ENCODE measurements at regions not wholly inside any gene's neighbourhood (a gene's known extent, or its start where the extent isn't known, plus 50 kb on each side); places are given as distances from the start of the nearest gene placed in this dataset.
A peak's percentile ranks its signal among the peaks of the same experiment; 100 is the strongest.
"Not testable (repeated sequence)": the region's sequence is repeated elsewhere in the genome, so short reads cannot be mapped to it uniquely, and the experiment has no call there.

DNA sequence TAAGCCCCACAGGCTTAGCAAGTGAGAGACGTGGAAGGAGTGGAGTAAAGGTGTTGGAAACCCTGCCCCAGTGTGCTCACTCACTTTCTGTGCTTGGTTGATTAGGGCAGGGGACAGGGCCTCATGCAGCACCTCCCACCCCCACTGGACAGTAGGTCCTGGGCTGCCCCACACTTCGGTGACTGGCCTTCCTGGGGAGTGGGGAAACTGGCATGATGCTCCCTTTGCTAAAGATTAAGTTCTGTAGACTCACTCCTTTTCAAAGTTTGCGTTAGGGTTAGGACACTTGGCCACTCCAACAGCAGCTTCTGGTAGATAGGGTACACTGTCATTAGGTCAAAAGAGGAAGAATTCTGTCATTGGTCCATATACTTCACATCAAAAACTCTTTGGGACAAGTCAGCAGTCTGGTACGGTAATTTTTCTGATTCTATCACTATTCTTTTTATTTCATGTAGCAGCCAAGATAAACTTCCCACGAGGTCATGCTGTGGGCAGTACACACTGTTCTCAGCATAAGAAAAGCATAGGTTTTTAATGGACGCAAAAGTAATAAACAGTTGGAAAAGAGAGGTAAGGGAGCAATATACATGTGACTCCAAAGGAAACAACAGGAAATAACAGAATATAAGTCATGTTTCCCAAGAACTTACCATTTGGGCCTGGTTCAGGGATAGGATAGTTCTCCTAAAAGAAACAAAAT is 106.6 kb upstream of the TERB2 start:
- not testable (repeated sequence) for DNase-seq

DNA sequence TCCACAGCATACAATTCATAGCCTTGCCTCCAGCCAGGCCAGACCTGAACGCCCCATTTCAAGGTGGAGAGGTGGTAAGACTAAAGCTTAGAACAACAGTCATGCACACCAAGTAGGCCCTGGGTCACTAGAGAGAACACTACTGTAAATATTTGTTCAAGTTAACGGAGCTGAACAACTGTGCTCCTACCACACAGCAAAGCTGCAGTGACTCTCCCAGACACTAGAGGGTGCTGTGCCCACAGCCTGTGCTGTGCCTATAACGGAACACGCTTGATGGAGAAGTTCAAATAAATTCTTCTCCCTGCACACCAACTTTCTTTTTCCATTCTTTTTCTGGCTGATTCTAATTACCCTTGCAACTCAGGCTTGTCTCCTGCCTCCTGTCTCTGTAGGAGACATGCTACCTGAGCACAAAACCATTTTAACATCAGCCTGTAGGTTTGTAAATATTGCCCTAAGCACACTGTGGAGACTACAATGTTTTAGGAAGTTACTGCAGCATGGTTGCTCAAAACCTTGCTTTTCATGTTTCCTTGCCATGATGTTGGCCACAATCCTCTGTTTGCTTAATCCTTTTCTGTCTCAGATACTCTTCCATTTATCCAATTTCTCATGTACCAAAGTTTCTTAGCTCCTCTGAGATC is 103.1 kb upstream of the TERB2 start:
- DNase-seq, result peak; percentile 61

DNA sequence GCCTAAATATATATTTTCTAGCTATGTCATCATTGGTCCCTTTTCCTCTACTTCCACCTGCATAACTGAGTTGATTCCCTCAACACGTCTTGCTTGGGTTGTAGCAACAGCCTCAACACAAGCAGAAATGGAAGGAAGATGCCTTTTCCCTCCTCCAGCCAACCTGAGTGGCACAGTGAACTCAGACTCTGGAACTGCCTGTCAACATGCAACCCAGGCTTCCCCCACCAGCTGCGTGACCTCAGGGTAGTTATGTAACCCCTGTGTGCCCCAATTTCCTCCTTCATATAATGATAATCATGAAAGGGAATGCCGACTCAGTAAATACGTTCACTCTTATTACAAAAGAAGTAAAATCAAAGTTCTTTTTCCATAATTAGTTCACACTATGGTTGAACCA is 101.8 kb upstream of the TERB2 start:
- not testable (repeated sequence) for DNase-seq

DNA sequence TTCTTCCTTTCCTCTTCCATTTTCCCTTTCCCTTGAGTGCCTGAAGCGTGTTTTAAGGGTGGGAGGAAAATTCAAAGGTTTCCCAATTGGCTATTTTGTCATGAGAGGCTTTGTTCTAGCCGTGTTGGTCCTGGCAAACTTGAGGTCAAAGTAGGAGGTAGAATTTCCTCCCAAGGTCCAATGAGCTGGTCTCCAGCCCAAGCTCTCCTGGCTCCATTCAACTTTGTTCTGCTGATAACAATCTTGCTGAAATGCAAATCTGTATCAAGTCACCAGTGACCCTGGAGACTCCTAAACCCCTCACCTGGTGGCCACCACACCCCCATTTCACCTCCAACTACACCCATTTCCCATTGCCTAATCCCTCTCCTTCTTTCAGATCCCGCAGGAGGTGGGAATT is 100.2 kb upstream of the TERB2 start:
- DNase-seq, result not testable (repeated sequence)

DNA sequence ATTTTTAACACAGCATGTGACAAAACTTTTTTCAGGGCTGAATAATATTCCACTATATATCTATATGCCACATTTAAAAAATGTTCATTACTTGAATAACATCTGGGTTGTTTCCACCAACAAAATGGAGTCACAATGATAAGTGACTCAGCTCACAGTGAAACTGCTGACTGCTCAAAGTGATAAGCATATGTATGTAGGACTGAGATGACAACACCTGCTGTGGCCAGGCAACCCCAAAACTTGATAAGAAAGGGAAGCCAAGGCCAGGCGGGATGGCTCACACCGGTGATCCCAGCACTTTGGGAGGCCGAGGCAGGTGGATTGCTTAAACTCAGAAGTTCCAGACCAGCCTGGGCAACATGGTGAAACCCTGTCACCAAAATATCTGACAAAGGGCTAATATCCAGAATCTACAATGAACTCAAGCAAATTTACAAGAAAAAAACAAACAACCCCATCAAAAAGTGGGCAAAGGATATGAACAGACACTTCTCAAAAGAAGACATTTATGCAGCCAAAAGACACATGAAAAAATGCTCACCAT is 99.2 kb upstream of the TERB2 start:
- DNase-seq, result not testable (repeated sequence)

DNA sequence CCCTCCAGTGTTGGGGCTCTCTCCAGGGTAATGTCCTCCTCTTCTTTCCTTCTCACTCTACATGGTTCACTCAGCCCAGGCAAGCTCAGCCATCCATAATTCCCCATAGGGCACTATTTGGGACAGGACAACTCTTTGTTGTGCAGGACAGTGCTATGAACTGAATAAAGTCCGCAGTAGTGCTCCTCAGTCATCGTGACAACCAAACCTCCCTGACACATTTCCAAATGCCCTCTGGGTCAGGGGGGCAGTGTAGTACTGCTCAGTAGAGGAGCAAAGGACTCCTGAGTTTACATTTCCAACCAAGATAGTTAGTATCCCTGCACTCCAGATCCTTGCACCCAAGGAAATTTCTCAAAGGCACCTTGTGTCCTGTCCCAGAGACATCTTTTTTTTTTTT is 97.4 kb upstream of the TERB2 start:
- not testable (repeated sequence) for DNase-seq

DNA sequence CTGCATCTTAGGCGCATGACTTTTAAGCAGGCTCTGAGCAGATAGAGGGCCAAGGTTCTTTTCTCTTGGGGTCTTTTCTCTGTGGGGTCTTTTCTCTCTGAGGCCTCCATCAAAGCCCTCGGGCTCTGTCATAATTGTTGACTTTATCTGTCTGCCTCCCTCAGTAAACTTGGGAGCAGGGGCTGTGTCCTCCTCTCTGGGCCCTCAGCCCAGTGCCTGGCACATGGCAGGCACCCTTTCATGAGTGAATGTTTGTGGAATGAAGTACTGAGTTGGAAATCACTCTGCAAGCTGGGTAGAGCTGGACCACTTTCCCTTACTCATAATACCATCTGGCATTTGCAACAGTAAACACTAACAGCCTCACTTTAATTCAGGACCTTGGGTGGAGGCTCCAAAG is 96.3 kb upstream of the TERB2 start:
- not testable (repeated sequence) for DNase-seq

DNA sequence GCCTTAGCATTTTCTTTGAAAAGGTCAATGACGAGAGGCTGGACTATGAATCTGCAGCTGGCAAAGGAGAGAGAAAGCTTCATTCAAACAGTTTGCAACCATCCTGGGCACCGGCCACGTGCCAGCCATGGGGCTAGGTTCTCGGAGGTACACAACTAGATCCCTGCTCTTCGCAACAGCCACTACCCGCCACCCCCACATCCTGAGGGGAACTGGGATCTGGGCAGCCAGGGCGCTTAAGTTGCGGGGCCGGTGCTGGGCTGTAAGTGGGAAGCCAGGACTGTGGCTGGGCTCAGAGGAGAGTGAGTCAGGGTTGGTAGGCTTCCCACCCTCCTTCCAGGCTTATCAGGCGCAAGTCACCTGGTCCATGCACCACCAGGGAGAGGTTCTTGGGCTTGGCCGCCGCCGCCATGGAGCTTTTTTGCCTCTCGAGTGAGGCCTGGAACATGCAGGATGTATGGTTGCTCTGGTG is 95.0 kb upstream of the TERB2 start:
- no peak for DNase-seq

DNA sequence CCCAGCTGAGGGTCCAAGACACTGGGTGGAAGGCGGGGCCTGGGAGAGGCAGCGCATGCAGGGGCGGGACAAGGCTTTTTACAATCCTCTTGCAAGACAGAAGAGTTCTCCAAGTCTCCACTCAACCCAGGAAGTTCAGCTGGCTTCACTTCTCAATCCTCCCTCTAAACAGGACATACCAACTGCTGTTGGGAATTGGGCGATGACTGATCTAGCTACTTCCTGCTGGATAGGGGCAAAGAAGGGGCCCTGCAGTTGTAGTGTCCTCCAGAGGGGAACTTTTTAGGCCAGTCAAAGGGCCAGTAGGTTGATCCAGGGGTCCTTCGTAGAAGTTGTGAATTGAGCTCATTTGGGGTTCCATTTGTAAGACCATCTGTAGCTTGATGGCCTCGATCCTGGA is 94.6 kb upstream of the TERB2 start:
- no peak for DNase-seq

DNA sequence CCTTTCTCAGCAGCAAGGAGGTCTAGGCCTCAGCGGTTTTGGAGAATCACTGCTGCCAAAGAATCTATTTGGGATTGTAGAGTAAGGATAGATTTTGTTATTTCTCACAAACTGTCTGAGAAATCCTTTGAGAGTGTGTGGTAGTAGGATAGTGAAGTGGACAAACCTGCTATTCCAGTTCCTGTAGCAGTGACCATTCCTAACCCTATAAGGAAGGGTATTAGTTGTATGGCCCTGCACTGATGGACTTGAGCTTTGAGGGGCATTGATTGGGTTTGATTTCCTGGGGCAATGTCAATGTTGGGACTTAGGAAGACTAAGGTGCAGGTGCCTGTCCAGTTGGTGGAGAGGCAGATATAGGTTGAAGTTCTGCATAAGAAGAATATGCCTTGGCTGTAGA is 93.6 kb upstream of the TERB2 start:
- not testable (repeated sequence) for DNase-seq

DNA sequence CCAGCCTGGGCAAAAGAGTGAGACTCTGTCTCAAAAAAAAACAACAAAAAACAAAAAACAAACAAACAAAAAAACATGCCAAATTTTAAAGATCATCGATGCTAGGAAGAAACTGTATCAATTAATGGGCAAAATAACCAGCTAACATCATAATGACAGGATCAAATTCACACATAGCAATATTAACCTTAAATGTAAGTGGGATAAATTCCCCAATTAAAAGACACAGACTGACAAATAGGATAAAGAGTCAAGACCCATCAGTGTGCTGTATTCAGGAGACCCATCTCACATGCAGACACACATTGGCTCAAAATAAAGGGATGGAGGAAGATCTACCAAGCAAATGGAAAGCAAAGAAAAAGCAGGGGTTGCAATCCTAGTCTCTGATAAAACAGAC is 88.4 kb upstream of the TERB2 start:
- DNase-seq, result not testable (repeated sequence)

DNA sequence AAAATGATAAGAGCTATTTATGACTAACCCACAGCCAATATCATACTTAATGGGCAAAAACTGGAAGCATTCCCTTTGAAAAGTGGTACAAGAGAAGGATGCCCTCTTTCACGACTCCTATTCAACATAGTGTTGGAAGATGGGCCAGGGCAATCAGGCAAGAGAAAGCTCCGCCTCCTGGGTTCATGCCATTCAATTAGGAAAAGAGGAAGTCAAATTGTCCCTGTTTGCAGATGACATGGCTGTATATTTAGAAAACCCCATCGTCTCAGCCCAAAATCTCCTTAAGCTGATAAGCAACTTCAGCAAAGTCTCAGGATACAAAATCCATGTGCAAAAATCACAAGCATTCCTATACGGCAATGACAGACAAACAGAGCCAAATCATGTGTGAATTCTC is 86.4 kb upstream of the TERB2 start:
- not testable (repeated sequence) for DNase-seq

DNA sequence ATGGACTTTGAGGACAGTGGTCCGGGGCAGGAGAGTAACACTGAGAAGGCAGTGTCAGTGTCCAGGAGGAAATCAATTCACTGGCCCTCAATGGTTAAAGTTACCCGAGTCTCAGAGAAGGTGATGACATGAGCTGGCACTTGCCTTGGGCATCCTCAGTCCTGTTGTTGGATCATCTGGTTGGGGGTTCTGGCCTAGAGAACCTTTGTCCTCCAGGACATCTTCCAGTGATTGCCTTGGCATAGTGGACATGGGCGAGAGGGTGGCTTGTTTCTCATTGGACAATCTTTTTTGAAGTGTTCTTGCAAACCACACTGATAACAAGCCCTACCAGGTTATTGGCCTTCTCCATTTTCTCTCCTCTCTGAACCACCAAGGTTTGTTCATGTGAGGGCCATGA is 83.4 kb upstream of the TERB2 start:
- no peak for DNase-seq

DNA sequence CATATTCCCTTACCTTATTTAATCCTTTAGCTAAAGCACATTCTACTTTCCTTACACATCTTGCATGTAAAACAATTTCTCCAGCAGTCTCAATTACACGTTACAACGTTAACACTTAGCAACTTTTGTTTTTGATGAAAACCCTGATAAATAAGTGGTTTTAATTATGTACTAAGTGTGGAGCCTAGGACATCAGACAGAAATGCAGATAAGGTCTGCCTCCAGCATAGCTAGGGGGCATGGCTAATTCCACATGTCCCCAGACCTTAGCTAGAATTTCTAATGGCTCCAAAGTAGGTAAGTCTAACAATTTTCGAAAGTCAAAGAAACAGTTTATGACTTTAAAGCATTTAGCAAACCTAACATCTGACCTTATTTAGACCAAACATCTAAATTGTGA is 77.4 kb upstream of the TERB2 start:
- no peak for DNase-seq

DNA sequence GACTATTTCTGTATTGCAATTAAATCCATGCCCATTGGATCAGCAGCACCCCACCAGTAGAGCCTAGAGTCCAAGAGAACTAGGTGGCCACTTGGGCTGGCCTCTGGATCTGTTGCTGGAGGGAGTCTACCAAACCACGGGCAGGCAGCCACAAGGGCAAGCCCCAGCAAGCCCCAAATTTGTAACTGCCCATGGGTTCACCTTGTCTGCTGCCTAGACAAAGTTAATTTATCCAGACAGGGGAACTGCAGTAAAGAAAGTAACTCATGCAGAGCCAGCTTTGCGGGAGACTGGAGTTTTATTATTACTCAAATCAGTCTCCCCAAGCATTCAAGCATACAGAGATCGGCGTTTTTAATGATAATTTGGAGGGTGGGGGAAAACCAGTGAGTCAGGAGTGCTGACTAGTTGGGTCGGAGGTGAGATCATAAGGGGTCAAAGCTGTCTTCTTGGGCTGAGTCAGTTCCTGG is 74.0 kb upstream of the TERB2 start:
- peak; percentile 5 for DNase-seq

DNA sequence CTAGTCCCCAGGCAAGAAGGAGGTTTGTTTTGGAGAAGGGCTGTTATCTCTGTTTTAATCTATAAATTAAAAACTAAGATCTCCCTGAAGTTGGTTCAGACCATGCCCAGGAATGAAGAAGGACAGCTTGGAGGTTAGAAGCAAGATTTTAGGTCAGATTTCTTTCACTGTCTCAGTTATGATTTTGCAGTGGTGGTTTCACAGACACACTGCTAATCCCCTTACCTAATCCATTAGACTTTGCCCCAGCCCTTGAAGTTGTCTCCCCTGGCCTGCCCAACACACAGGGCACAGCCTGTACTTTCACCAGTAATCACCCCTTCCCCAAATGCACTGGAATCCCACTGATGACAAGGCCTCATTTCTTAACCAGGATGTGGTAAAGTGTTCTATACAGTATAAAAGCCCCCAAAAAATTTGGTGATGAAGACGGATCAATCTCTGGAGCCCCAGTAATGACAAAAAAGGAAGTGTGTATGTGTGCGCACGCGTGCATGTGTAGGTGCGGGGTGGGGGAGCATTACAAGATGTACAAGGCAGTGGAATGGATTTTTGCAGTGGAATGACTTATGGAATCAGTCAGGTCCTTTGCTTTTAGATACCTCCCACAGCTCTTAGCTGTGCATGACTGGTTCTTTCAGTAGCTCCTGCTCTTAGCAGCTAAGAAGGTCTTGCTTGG is 73.1 kb upstream of the TERB2 start:
- no peak for DNase-seq

DNA sequence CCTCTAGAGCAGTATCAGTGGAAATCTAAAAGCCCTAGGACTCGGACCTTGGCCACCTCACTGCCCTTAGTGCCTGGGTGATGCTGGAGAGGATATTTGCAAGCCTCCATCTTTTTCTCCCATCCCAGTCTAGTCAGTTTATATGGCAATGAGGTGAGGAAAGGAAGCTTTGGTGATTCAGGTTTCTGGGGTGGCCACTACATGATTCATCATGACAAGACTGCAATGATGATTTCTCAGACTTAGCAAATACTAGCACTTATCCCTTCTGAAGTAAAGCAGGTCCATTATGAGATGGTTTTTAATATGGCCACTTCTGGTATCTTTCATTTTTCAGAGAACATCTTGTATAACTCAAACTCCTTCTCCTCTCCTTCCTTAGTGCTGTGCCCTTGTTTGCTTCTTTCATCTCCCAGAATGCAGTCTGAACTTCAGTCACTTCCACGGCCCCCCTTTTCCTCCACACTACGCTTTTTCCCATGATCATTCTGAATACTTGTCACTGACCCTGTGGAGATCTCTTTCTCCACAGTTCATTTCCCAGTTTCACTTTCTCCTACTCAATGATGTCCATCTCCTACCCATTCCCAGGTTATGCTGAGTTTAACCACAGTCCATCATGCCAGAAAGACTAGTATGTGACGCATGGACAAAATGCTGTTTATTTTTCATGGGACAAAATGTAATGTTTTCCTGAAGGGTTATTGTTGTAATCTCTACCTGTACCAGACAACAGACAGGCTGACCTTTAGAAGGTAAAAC is 57.4 kb upstream of the TERB2 start:
- not testable (repeated sequence) for DNase-seq

DNA sequence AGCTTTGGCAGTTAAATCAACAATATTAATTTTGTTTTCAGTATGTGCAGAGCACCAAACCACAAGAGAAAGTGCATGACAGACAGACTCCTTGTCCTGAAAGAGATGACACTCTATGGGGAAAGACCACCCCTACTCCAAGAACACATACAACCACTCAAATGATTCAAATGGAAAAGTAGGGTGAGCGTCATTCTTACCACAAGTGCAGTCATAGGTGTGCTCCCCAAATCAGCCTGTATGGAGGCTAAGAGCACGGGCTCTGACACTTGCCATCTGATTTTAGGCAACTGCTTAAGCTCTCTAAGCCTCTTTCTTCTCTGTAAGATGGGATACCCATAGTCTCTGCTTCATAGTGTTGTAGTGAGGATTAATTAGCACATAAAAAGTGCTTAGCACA is 56.7 kb upstream of the TERB2 start:
- not testable (repeated sequence) for DNase-seq

DNA sequence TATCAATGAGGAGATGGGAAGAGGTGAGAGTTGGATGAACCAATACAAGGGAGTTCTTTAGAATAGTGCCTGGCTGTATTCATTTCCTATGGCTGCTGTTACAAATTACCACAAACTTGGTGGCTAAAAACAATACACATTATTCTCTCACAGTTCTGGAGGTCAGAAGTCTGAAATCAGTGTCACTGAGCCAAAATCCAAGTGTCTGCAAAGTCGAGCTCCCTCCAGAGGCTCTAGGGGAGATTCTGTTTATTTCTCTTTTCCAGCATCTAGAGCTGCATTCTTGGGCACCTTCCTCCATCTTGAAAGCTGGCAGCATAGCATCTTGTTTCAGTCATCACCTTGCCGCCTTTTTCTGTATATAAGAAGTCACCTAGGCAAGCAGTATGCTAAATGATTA is 55.7 kb upstream of the TERB2 start:
- not testable (repeated sequence) for DNase-seq

DNA sequence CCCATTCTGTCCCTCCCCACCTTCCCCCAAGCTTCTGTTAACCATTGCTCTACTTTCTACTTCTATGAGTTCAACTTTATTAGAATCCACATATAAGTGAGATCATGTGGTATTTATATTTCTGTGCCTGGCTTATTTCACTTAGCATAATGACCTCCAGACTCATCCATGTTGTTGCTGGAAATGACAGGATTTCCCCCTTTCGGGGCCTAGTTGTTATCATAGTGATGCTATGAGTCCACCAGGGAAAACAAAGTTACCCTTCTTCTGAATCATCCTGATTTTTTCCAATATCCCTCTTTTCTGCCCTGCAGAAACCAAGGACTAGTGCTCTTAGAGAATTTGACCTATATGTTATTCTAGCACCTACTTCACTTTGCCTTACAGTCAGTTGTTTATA is 53.2 kb upstream of the TERB2 start:
- not testable (repeated sequence) for DNase-seq

DNA sequence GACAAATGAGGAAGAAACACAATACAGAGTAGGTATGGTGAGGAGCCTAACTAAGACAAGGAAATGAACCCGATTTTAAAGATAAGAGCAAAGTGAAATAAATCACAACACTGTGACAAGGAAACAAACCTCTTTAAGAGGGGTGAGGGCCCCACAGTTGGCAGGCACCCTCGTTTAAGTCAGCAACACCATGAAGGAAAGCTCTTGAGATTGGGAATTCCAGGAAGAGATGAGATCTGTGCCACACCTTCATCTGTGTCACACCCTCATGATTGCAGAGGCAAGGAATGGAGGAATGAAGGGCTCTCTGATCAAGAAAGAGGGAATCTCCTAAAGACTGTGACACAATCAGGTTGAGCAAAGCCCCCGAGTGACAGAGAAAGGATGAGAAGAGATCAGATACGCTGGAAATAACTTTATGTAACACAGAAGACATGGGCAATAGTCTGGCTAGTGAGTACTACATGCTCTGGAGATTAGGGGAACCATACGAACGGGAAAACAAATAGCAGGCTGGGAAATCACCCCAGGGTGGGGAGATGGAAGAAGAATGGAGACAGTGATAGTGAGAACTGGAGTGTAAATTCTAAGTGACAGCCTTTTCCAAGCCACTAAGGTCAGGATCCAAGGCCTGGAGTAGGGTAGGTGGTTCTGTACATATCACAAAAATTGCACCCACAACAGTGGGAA is 51.7 kb upstream of the TERB2 start:
- DNase-seq, result not testable (repeated sequence)

Data from stimulated activated CD4-positive, alpha-beta T cell treated with anti-CD3 and anti-CD28 coated beads, Interleukin-12 subunit alpha, Interleukin-12 subunit beta, amount 100 ng/mL, for 4 hours (primary cell).